KMS-11 (cell line): ENCODE measurements at regions not wholly inside any gene's neighbourhood (a gene's known extent, or its start where the extent isn't known, plus 50 kb on each side); places are given as distances from the start of the nearest gene placed in this dataset.

Source experiments
- H2AFZ ChIP-seq: fragments of 200-600 bp; sonication (generic); 2 replicates; pipeline ENCODE4 v1.6.1; 2016; ENCODE audit warnings: antibody characterized with exemption, mixed run types, low read depth
- H3K27ac ChIP-seq: fragments of 200-600 bp; sonication (generic); 2 replicates; pipeline ENCODE4 v1.6.1; 2016; ENCODE audit warnings: mild to moderate bottlenecking, mixed run types
- H3K27me3 ChIP-seq: fragments of 200-600 bp; sonication (generic); 2 replicates; pipeline ENCODE4 v1.6.1; 2017; ENCODE audit warnings: mild to moderate bottlenecking, low read depth, mixed run types, moderate library complexity; ENCODE audit not compliant: insufficient read depth
- H3K36me3 ChIP-seq: fragments of 200-600 bp; sonication (generic); 2 replicates; pipeline ENCODE4 v1.6.1; 2017; ENCODE audit warnings: mild to moderate bottlenecking, mixed run types; ENCODE audit not compliant: insufficient read depth
- H3K4me1 ChIP-seq: fragments of 200-600 bp; sonication (generic); 2 replicates; pipeline ENCODE4 v1.6.1; 2016; ENCODE audit warnings: mild to moderate bottlenecking, low read depth, mixed run types; ENCODE audit not compliant: poor library complexity, severe bottlenecking
- H3K4me2 ChIP-seq: fragments of 200-600 bp; sonication (generic); 2 replicates; pipeline ENCODE4 v1.7.0; 2016; ENCODE audit warnings: mild to moderate bottlenecking, mixed run types
- H3K4me3 ChIP-seq: fragments of 200-600 bp; sonication (generic); IDR thresholded peaks from 2 replicates; pipeline ENCODE4 v1.6.1; 2017; ENCODE audit warnings: low read depth, low read length, mixed read lengths; ENCODE audit not compliant: insufficient read depth
- H3K79me2 ChIP-seq: fragments of 200-600 bp; sonication (generic); 2 replicates; pipeline ENCODE4 v1.6.1; 2016; ENCODE audit warnings: low read depth, mixed run types; ENCODE audit not compliant: insufficient read depth
- H3K9ac ChIP-seq: fragments of 200-600 bp; sonication (generic); 2 replicates; pipeline ENCODE4 v1.6.1; 2016; ENCODE audit warnings: mild to moderate bottlenecking, mixed run types
- H4K20me1 ChIP-seq: fragments of 200-600 bp; sonication (generic); 2 replicates; pipeline ENCODE4 v1.6.1; 2016; ENCODE audit warnings: mild to moderate bottlenecking, mixed run types; ENCODE audit not compliant: insufficient read depth
- CTCF ChIP-seq: fragments of 200-600 bp; sonication (generic); conservative IDR thresholded peaks from 2 replicates; pipeline ENCODE4 v1.6.1; 2017; ENCODE audit warnings: low read depth, mild to moderate bottlenecking, antibody characterized with exemption, low read length, moderate library complexity, mixed read lengths

DNA sequence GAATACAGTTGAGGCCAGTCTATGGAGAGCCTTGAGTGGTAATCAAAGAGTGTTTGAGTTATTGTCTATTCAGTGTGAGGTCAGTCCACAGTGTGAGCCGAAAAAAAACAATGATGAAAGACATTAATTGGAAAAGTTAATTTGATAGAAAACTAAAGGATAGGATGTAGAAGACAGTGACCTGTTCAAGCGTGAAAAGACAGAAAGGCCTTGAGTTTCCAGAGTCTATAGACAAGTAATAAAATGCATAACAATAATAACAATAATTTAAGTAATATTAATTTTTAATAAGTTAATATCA is 90.4 kb downstream of the SLC30A10 start:
- Histone ChIP-seq H3K36me3 (no peaks in the 10 kb centered on the region), H3K4me1 (no peaks in the 10 kb centered on the region), H3K27ac (no peak overlapping the region), H3K4me2 (no peak overlapping the region), H4K20me1 (no peaks in the 10 kb centered on the region), H3K27me3 (no peaks in the 10 kb centered on the region), H3K4me3 (no peak overlapping the region), H3K79me2 (no peaks in the 10 kb centered on the region), H3K9ac (no peak overlapping the region), H2AFZ (no peak overlapping the region)
- no peak for TF ChIP-seq CTCF

DNA sequence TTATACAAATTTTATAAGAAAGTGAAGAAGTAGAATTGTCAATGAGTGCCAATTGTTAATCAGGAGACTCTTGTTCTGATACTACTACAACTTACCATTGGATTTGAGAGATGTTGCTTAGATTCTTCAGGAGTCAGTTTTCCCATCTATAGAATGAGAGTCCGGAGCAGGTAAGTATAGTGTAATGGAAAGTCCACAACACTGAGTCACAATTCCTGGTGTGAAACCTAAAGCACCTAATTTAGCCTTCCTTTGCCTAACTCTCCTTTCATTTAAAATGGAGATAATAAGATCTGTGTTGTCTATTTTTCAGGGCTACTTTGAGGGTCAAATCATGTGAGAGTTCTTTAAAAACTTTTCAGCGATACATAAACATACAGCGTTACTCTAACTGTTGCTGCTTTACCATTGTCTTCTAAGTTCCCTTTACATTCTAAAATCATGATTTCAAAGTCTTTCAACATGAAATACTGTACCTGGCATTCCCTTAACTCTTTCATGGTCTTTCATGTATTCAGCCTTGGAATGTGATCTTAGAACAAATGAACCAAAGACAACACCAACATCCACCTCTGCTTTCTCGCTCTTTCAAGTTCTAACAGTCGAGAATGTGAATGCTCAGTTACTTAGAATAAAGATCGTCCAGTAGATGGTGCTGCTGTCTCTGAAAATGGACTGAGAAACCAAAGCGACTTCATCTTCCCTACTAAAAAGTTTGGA is 90.9 kb downstream of the SLC30A10 start:
- Histone ChIP-seq H3K79me2 (no peaks in the 10 kb centered on the region), H4K20me1 (no peaks in the 10 kb centered on the region), H3K4me3 (no peak overlapping the region), H2AFZ (no peak overlapping the region), H3K4me1 (no peaks in the 10 kb centered on the region), H3K36me3 (no peaks in the 10 kb centered on the region), H3K9ac (no peak overlapping the region), H3K4me2 (no peak overlapping the region), H3K27me3 (no peaks in the 10 kb centered on the region), H3K27ac (no peak overlapping the region)
- TF ChIP-seq CTCF: peak; percentile 72

GRCh38 chr1:219834314-219834917 is 93.9 kb downstream of the SLC30A10 start:
- H4K20me1 ChIP-seq: no peaks in the 10 kb centered on the region
- no peak overlapping the region for H3K9ac ChIP-seq
- H3K4me3 ChIP-seq: no peak overlapping the region
- no peaks in the 10 kb centered on the region for H3K79me2 ChIP-seq
- no peak overlapping the region for H3K4me2 ChIP-seq
- H3K4me1 ChIP-seq: no peaks in the 10 kb centered on the region
- no peaks in the 10 kb centered on the region for H3K27me3 ChIP-seq
- no peak overlapping the region for H2AFZ ChIP-seq
- no peaks in the 10 kb centered on the region for H3K36me3 ChIP-seq
- no peak for TF ChIP-seq CTCF
- no peak overlapping the region for H3K27ac ChIP-seq

DNA sequence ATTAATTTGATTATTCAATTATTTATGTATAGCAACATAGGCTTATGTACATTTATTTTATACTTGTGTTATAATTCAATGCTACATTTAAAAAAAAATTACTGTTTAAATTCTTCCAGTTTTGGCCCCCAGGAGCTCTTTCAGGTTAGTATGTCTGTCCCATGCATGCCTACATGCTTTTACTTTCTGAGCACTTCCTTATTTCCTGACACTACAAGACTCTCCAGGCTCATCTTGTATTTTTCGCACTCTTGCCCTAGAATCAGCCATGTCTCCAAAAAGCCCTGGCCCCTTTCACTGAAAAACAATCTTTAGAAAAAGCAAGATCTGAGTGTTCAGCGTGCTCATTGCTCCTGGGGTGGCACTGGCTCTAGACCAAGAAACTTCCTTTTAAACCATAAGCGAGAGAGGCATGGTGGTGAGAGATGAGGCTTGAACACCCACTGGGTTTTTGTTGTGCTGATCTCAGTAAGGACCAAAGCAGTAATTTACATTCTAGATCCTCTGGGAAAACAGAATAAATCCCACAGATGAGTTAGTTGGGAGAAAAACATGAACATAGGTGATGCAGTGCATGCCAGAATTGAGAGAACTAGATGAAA is 95.0 kb downstream of the SLC30A10 start:
- H3K27me3 ChIP-seq: no peaks in the 10 kb centered on the region
- no peaks in the 10 kb centered on the region for H3K79me2 ChIP-seq
- no peaks in the 10 kb centered on the region for H4K20me1 ChIP-seq
- H3K27ac ChIP-seq: no peak overlapping the region
- no peak overlapping the region for H3K9ac ChIP-seq
- H2AFZ ChIP-seq: no peak overlapping the region
- H3K36me3 ChIP-seq: no peaks in the 10 kb centered on the region
- H3K4me1 ChIP-seq: no peaks in the 10 kb centered on the region
- no peak overlapping the region for H3K4me3 ChIP-seq
- H3K4me2 ChIP-seq: no peak overlapping the region
- no peak for TF ChIP-seq CTCF
